OCI-LY1 (cell line): ENCODE measurements at regions not wholly inside any gene's neighbourhood (a gene's known extent, or its start where the extent isn't known, plus 50 kb on each side); places are given as distances from the start of the nearest gene placed in this dataset.

Experiments used
- H2AFZ ChIP-seq: fragments of 200-600 bp; sonication (generic), shearing (Covaris generic); 2 replicates; pipeline ENCODE4 v1.6.0; 2014; ENCODE audit warnings: antibody characterized with exemption, mild to moderate bottlenecking, low read length
- H3F3A ChIP-seq: fragments of 200-600 bp; sonication (generic), shearing (Covaris generic); 2 replicates; pipeline ENCODE4 v1.6.0; 2014; ENCODE audit warnings: mild to moderate bottlenecking, antibody characterized with exemption, low read length, moderate library complexity; ENCODE audit not compliant: insufficient read depth
- H3K27ac ChIP-seq: fragments of 200-600 bp; sonication (generic); 2 replicates; pipeline ENCODE4 v1.5.1; 2014; ENCODE audit warnings: low read length, mixed run types, mild to moderate bottlenecking, low read depth; ENCODE audit not compliant: poor library complexity, severe bottlenecking
- H3K27me3 ChIP-seq: fragments of 200-600 bp; sonication (generic); 2 replicates; pipeline ENCODE4 v1.6.0; 2014; ENCODE audit warnings: antibody characterized with exemption, mild to moderate bottlenecking, low read length, moderate library complexity; ENCODE audit not compliant: insufficient read depth
- H3K36me3 ChIP-seq: fragments of 200-600 bp; sonication (generic); 2 replicates; pipeline ENCODE4 v1.6.1; 2014; ENCODE audit warnings: mild to moderate bottlenecking, antibody characterized with exemption, low read length, moderate library complexity, mixed read lengths; ENCODE audit not compliant: insufficient read depth
- H3K4me1 ChIP-seq: fragments of 200-600 bp; sonication (generic); 2 replicates; pipeline ENCODE4 v1.5.1; 2014; ENCODE audit warnings: mild to moderate bottlenecking, low read length, moderate library complexity; ENCODE audit not compliant: insufficient read depth, severe bottlenecking
- H3K4me2 ChIP-seq: fragments of 200-600 bp; sonication (generic), shearing (Covaris generic); 2 replicates; pipeline ENCODE4 v1.6.1; 2014; ENCODE audit warnings: low read length
- H3K4me3 ChIP-seq: fragments of 200-600 bp; sonication (generic); 2 replicates; pipeline ENCODE4 v1.5.1; 2014; ENCODE audit warnings: low read length, low read depth, mild to moderate bottlenecking, mixed read lengths; ENCODE audit not compliant: poor library complexity, severe bottlenecking
- H3K79me2 ChIP-seq: fragments of 200-600 bp; shearing (Covaris generic); 2 replicates; pipeline ENCODE4 v1.6.1; 2016; ENCODE audit warnings: mixed run types, low read length, mixed read lengths; ENCODE audit not compliant: insufficient read depth
- H3K9ac ChIP-seq: fragments of 200-600 bp; sonication (generic), shearing (Covaris generic); 2 replicates; pipeline ENCODE4 v1.6.1; 2014; ENCODE audit warnings: mild to moderate bottlenecking, low read length, mixed read lengths
- H3K9me2 ChIP-seq: fragments of 200-600 bp; sonication (generic), shearing (Covaris generic); 2 replicates; pipeline ENCODE4 v1.6.1; 2014; ENCODE audit warnings: low read depth, mild to moderate bottlenecking, low read length, mixed read lengths
- H3K9me3 ChIP-seq: fragments of 200-600 bp; shearing (Covaris generic); 2 replicates; pipeline ENCODE4 v1.6.1; 2014; ENCODE audit warnings: low read length, mixed read lengths
- H4K20me1 ChIP-seq: fragments of 200-600 bp; sonication (generic), shearing (Covaris generic); 2 replicates; pipeline ENCODE4 v1.6.0; 2016; ENCODE audit warnings: mild to moderate bottlenecking, low read length; ENCODE audit not compliant: insufficient read depth
- CTCF ChIP-seq: fragments of 200-600 bp; sonication (generic), shearing (Covaris generic); IDR thresholded peaks from 2 replicates; pipeline ENCODE4 v1.5.1; 2017; ENCODE audit warnings: mild to moderate bottlenecking, antibody characterized with exemption, low read length, moderate library complexity, mixed read lengths
- EZH2 ChIP-seq: fragments of 200-600 bp; sonication (generic), shearing (Covaris generic); IDR thresholded peaks from 2 replicates; pipeline ENCODE4 v1.8.0; 2017; ENCODE audit warnings: borderline replicate concordance, mixed run types, mild to moderate bottlenecking, antibody characterized with exemption, low read length, moderate library complexity, mixed read lengths

- no peaks in the 10 kb centered on the region for H4K20me1 ChIP-seq
- no peaks in the 10 kb centered on the region for H3K79me2 ChIP-seq
- H3K4me3 ChIP-seq = no peak overlapping the region
Measured at GRCh38 chr3:147960786-147961185, 551.6 kb downstream of the ZIC1 start.

GRCh38 chr3:147962408-147963164 is 553.4 kb downstream of the ZIC1 start:
- Histone ChIP-seq H2AFZ (no peak overlapping the region), H3K79me2 (no peaks in the 10 kb centered on the region), H3K27me3 (no peaks in the 10 kb centered on the region), H3K4me3 (no peak overlapping the region), H3K9me3 (no peaks in the 10 kb centered on the region), H3F3A (no peaks in the 10 kb centered on the region), H3K36me3 (no peaks in the 10 kb centered on the region), H3K4me2 (no peak overlapping the region), H3K9ac (no peak overlapping the region), H4K20me1 (no peaks in the 10 kb centered on the region), H3K4me1 (no peaks in the 10 kb centered on the region), H3K27ac (no peak overlapping the region), H3K9me2 (no peaks in the 10 kb centered on the region)
- TF ChIP-seq EZH2 = no peak
- TF ChIP-seq CTCF = no peak

More at GRCh38 chr3:147960786-147961185, 551.6 kb downstream of the ZIC1 start:
- Histone ChIP-seq H3K27me3 (no peaks in the 10 kb centered on the region), H3F3A (no peaks in the 10 kb centered on the region), H3K36me3 (no peaks in the 10 kb centered on the region), H3K9me2 (no peaks in the 10 kb centered on the region), H3K4me2 (no peak overlapping the region), H3K27ac (no peak overlapping the region), H3K9ac (no peak overlapping the region), H2AFZ (no peak overlapping the region), H3K4me1 (no peaks in the 10 kb centered on the region), H3K9me3 (no peaks in the 10 kb centered on the region)
- TF ChIP-seq EZH2 = no peak
- TF ChIP-seq CTCF = no peak

- Histone ChIP-seq H3K4me2 (no peak overlapping the region), H2AFZ (no peak overlapping the region), H3K27ac (no peak overlapping the region), H3K9me3 (no peaks in the 10 kb centered on the region), H3K9me2 (no peaks in the 10 kb centered on the region), H3K9ac (no peak overlapping the region), H3K4me3 (no peak overlapping the region), H3K27me3 (no peaks in the 10 kb centered on the region), H3K79me2 (no peaks in the 10 kb centered on the region), H3F3A (no peaks in the 10 kb centered on the region), H3K4me1 (no peaks in the 10 kb centered on the region), H3K36me3 (no peaks in the 10 kb centered on the region), H4K20me1 (no peaks in the 10 kb centered on the region)
- TF ChIP-seq CTCF = no peak
- TF ChIP-seq EZH2 = no peak
Measured at GRCh38 chr3:147963711-147964110, 554.5 kb downstream of the ZIC1 start.
